Epithelial cell of proximal tubule (primary cell): ENCODE measurements at regions not wholly inside any gene's neighbourhood (a gene's known extent, or its start where the extent isn't known, plus 50 kb on each side); places are given as distances from the start of the nearest gene placed in this dataset.

Source experiments
- DNase-seq: peaks from one replicate; pipeline ENCODE4 v3.0.0-alpha.2; 2011; ENCODE audit warnings: low read depth
- H3K4me3 ChIP-seq: 2 replicates; pipeline ENCODE4 v1.5.1; 2011; ENCODE audit warnings: low read depth, mild to moderate bottlenecking, low read length
- TF ChIP-seq, protein P1 (sequence below): conservative IDR thresholded peaks from 2 replicates; pipeline ENCODE4 v1.5.1; 2012; ENCODE audit warnings: low read depth, mild to moderate bottlenecking, low read length

- TF ChIP-seq, protein P1, sequence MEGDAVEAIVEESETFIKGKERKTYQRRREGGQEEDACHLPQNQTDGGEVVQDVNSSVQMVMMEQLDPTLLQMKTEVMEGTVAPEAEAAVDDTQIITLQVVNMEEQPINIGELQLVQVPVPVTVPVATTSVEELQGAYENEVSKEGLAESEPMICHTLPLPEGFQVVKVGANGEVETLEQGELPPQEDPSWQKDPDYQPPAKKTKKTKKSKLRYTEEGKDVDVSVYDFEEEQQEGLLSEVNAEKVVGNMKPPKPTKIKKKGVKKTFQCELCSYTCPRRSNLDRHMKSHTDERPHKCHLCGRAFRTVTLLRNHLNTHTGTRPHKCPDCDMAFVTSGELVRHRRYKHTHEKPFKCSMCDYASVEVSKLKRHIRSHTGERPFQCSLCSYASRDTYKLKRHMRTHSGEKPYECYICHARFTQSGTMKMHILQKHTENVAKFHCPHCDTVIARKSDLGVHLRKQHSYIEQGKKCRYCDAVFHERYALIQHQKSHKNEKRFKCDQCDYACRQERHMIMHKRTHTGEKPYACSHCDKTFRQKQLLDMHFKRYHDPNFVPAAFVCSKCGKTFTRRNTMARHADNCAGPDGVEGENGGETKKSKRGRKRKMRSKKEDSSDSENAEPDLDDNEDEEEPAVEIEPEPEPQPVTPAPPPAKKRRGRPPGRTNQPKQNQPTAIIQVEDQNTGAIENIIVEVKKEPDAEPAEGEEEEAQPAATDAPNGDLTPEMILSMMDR: no peak
- no peak overlapping the region for H3K4me3 ChIP-seq
- peak; percentile 55 for DNase-seq
Measured at GRCh38 chr5:61673007-61673735, 341.1 kb downstream of the ZSWIM6 start.

DNA sequence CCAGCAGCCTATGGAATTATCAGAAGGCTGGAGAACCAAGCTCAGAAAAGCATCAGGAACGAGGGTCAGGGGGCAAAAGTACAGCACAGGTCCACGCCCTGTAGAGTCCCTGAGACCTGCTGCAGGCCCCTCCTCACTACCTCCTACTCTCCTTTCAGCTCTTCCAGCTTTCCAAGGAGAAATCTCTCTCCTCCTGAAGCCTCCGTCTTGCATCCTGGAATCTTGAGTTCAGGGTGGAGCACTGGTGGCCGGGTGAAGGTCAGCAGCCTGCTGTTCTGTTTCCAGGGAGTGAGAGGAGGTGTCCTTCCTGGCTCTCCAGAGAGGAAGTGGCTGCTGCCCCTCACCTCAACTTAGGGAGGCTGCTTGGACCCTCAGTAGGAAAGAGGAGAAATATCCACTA, 342.3 kb downstream of the ZSWIM6 start:
- no peak overlapping the region for H3K4me3 ChIP-seq
- DNase-seq: no peak
- TF ChIP-seq, protein P1: no peak

- TF ChIP-seq, protein P1: peak; percentile 30
- H3K4me3 ChIP-seq: no peak overlapping the region
- DNase-seq: no peak
Measured at GRCh38 chr5:61675015-61675692, 343.1 kb downstream of the ZSWIM6 start.

DNA sequence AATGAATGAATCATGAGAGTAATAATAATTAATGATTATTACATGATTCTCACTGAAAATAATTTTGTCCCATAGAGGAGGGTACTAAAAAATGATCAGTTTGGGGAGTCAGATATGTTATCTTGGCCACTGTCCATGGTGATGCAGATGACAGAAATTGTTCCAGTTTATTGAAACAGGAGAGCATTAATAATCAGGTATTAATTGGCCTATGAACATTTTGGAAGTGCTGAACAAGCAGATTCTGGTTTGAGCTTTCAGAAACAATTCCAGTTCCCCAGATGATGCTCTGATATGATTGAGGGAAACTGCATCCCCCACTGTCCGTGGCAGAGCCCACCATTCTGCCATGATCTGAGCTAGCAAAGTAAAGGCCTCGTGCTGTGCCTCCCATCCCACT, 345.2 kb downstream of the ZSWIM6 start:
- TF ChIP-seq, protein P1: no peak
- H3K4me3 ChIP-seq: no peak overlapping the region
- no peak for DNase-seq

- no peak for DNase-seq
- no peak overlapping the region for H3K4me3 ChIP-seq
- TF ChIP-seq, protein P1: no peak
Measured at GRCh38 chr5:61678966-61679365, 346.9 kb downstream of the ZSWIM6 start.

DNA sequence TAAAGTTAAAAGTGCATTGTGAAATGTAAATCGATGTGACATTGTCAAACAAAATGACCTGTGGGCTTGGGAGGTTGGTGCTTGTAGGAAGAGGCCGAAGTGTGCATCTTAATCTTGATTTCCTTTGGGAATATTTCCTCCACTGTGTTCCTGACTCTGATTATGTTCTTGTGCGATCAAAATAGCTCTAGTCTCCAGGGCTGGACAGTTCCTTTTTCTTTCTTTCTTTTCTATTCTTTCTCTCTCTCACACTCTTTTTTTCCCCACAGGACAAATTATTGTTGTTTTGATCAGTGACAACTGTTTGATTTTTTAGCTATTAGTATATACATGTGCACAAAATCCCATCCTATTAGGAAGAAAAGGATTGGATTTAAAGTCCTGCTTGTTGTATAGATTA, 347.5 kb downstream of the ZSWIM6 start:
- DNase-seq: no peak
- TF ChIP-seq, protein P1: no peak
- H3K4me3 ChIP-seq: no peak overlapping the region
